ENCODE measurements at regions not wholly inside any gene's neighbourhood (a gene's known extent, or its start where the extent isn't known, plus 50 kb on each side); places are given as distances from the start of the nearest gene placed in this dataset.
"Not testable (repeated sequence)": the region's sequence is repeated elsewhere in the genome, so short reads cannot be mapped to it uniquely, and the experiment has no call there.

DNA sequence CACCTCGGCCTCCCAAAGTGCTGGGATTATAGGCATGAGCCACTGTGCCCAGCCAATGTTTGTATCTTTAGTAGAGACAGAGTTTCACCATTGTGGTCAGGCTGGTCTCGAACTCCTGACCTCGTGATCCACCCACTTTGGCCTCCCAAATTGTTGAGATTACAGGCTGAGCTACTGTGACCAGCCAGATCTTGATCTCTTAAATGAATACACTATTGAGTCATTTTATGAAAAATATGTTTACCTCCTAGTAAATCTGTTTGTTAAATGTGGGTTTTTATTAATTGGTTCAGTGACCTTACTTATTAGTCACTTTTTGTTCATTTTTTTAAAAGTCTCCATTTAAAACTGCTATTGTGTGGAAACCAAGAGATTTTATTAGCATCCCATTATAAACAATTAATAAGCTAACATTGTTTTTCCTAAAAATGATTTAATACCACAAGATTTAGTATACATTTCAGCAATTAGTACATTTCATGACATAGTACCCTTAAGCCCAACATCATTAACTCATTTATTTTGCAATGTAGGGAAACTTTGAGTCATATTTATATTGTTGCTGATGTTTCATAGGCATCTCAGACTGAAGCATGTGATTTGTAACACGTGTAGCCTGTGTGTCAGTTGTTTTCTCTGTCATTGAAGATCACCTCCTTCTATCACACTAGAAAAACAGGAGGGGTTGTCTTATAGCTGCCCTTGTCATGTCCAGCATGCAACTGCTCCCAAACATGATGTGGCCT, 261.2 kb downstream of the TAF11L14 start:
- DNase-seq: no peak

DNA sequence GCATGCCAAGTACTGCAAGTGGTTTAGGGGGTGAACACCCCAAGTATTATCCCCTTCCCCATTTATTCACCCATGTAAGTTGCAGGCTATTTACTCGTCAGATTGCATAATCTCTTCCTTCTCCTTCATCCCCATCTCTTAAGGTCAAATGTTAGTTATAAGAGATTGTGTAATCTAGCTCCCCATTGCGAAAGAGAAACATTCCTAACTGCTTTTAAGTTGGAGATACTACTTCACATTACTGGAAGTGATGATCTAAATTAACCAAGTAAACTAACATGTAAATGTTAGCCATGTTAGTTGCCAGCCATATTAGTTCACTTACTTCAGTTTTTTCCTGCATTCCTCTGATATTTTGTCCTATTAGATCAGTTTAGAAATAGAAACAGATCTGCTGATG, 262.3 kb downstream of the TAF11L14 start:
- DNase-seq: no peak

DNA sequence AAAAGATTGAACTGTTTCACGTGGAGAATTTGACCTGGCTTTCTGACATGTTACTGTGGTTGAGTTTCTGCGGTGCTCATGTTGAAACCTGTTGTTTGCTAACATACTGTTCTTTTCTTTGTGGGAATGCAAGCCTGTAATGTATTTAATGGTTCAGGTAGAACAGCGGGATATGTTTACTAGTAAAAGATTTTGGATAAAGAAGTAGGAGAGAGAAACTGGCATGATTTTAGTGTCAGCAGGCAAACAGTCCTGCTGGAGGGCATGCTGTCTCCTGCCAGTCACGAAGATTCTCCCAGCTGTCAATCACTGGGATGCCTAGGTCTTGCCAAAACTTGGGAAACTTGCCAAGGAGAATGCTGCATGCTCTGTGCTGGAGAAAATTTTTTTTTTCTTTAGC, 263.5 kb downstream of the TAF11L14 start:
- no peak for DNase-seq

DNA sequence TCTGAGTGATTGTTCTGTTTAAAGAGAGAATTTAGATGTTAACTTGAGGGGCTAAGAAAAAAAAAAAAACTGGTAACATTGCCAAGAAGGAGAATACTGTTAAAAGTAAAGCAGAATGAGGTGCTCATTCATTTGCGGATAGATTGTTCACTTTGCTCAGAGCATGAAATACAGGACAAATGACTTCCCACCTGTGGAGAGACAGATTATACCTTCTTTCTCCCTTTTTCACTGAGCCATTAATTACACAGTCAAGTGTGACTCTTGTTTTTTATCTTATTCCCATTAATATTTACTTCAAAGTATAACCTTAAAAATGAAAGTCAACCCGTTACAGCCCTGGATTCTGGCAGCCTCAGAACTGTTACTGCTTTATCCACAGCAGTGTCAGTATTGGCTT, 264.5 kb downstream of the TAF11L14 start:
- DNase-seq: no peak

DNA sequence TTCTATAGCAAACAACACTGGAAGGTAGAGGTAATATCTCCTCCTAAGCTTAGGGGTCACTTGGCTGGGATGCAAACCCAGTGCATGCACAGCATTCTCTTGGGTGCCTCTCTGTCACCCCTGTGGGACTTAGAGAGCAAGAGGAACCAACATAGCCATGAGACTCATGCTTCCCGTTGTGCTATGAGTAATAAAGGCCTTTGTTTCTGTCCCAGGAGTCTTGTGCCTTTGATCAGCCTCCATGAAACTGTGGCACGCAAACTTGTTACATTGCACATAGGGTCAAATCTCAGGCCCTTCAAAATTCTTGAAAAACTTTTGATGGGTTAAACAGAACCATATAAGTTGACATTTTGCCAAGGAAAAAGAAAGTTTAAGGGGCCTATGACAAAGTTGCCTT, 272.8 kb downstream of the TAF11L14 start:
- no peak for DNase-seq

DNA sequence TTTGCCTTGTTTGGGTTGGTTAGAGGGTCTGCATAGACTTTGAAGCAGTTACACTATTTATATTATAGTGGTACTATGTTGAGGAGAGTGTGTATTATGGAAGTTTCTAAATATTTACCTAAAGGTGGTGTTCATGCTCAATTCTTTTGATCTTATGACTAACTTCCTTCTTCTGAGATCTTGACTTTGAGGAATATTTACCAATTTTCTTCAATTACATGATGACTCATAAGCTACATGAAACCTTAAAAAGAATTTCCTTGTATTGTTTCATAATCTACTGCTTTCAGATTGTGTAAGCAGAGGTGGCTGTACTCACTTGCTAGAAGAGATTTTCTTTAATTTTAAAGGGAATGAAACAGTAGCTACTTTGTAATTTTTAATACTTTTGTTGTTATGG, 276.1 kb downstream of the TAF11L14 start:
- DNase-seq: no peak

DNA sequence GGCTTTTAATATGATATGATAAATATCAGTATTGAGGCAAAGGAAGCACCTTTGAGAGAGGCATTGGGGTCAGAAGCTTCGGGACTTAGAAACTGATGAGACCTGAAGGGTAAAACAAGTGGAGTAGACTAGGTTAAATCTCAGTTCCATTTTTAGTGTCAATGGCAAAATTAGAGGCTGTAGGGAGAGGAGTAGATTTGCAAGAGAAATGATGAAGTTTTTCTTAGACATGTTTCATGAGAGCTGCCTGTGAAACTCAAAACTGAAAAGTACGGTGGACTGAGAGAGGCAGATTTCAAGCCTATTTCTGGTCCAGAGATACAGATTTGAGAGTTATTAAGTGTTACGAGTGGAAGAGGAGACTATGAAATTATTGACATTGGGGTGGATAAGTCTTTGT, 278.5 kb downstream of the TAF11L14 start:
- no peak for DNase-seq

DNA sequence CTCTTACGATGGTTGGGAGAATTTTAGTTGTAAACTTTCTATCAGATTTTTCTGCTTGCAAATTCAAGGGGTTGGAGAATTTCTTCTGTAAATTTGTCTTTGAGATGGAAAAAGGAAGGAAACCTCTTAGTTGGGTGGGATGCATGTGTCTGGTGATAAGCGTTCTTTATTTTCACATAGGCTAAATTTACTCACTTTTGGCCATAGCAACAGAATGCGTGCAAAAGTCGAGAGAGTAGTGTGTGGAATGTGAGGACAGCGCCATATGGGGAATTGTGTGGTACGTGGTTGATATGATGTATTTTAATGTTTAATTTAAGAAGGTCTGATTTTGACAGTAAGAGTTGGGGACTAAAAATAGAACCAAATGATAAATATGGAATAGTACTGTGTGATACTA, 282.2 kb downstream of the TAF11L14 start:
- DNase-seq: no peak

DNA sequence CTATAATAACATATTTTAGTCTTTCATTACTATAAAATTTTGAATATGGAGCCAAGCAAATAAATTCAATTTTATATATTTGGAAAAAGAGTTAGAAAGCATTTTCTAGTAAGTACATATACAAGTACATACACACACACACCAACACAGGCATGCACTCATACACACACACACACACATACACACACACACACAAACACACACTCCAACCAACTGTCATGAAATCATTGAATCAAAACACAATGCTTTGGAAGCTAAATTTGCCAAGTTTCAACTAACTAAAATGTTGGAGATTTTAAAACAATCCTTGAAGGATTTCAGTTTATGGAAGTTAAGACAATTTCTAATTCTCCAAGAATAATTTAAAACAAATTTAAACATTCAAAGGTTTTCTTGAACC, 283.2 kb downstream of the TAF11L14 start:
- DNase-seq: no peak

DNA sequence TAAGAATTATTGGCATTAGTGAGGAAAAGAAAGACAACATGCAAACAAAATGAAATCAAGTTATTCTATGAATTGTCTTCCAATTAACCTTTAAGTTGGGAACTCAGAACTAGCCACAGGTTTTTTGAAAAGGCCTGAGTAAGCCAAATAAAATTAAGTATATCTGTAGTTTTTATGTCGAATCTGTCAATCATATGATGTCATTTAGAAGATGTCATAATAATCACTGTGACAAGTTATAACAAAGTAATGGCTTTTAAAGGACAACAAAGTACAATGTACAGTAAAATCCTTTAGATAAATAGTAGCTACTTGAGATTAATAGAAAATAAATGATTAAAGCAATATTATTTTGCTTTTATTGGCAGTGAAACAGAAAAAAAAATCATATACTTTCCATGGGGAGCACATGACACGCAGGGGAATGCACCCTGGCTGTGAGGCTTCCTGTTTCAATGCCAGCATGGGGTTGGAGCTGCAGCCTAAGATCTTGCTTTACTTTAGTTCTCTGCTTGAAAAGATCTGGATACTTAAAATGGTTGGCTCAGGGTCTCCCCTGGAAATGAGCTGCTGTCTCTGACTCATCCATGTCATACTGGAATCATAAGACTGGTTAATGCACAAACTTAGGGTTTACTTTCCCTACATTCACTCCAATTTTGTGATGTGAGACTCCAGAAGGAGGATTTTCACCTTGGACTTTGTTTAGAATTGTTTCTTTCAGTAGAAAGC, 284.3 kb downstream of the TAF11L14 start:
- DNase-seq: no peak

DNA sequence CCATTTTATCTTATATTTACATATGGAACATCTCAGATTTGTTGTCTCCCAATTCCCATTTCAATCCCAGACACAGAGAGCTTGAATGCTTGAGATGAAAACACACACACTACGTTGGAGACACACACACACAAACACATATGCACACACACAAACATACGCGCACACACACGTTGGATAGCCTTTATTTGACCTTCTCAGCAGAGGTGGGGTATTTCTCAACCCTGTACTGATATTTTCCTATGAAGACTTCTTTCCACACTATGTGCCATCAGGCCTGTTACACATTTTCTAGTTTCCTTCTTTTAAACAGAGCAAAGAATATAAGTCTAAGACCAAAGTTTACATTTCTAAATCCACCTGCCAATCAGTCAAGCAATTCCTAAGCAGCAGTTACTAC, 291.0 kb downstream of the TAF11L14 start:
- no peak for DNase-seq

DNA sequence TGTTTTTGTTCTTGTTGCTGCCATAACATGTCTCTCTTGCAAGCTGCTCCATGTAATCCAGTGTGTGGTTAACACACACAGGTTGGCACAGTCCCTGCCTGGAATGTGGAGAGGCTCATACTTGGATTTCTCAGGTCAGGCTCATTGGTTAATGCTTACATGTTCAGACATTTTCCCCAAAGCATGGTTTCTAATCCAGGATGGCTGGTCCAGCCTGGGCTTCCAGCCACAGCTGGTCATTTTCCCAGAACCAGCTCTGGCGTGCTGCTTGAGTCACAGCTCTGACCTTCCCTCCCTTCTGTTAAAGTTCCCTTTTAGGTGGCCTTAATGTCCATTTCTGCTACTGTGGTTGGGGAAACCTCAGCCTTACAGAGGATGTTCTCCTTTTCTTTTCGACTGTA, 294.3 kb downstream of the TAF11L14 start:
- no peak for DNase-seq

DNA sequence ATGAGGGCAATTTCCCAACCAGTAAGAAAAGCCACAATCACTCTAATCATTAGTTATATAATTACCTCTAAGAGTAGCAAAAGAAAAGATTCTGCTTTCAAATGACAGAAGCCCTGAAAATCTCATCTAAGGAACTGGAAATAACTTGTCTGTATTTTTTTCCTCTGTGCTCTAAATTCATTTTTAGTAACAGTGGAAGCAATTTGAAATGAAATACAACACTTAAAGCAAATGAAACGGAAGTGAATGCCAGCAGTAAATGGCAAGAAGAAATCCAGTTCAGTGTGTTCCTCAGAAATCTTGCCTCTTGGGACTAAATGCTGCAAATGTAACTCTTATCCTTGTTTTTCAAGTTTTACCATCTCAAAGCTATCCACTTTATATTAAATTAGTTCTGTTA, 294.9 kb downstream of the TAF11L14 start:
- no peak for DNase-seq

DNA sequence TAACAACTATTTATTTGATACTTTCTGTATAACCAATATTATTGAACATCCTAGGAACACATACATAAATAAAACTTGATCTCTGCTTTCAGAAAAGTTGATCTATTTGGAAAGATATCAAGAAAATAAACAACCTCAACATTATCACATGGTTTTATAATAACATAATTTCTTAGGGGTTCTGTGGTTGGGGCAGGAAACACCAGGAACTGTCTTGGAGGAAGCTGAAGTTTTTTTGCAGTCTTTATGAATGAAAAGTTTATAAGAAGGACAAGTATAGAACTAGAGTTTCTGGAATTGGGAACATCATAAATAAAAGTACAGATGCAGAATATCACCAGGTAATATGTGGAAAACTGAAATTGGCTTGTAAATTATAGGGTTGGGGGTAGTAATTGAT, 296.1 kb downstream of the TAF11L14 start:
- no peak for DNase-seq

DNA sequence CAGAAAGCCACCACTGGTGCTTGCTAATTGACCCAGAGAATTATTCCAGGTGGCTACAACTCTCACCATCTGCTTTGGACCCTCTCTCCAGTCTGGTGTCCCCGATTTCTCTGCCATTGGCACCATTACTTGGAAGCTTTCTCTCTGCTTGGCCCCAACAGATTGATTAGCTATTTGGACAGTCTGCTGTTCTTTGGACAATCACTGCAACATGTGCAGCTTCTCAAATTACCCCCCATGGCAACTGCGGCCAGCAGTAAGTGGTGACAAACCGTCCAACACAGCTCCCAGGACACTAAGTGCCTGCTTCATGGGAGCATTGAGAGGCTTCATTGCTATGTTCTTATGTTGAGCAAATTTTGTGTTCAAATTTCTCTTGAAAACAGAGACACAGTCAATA, 309.8 kb downstream of the TAF11L14 start:
- DNase-seq: no peak

DNA sequence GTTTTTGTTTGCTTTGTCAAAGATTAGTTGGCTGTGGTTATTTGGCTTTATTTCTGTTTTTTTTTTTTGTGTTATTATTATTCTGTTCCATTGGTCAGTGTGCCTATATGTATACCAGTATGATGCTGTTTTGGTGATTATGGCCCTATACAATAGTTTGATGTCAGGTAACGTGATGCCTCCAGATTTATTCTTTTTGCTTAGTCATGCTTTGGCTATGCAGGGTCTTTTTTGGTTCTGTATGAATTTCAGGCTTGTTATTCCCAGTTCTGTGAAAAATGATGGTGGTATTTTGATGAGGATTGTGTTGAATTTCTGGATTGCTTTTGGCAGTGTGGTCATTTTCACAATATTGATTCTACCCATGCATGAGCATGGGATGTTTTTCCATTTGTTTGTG, 312.8 kb downstream of the TAF11L14 start:
- DNase-seq: no peak

DNA sequence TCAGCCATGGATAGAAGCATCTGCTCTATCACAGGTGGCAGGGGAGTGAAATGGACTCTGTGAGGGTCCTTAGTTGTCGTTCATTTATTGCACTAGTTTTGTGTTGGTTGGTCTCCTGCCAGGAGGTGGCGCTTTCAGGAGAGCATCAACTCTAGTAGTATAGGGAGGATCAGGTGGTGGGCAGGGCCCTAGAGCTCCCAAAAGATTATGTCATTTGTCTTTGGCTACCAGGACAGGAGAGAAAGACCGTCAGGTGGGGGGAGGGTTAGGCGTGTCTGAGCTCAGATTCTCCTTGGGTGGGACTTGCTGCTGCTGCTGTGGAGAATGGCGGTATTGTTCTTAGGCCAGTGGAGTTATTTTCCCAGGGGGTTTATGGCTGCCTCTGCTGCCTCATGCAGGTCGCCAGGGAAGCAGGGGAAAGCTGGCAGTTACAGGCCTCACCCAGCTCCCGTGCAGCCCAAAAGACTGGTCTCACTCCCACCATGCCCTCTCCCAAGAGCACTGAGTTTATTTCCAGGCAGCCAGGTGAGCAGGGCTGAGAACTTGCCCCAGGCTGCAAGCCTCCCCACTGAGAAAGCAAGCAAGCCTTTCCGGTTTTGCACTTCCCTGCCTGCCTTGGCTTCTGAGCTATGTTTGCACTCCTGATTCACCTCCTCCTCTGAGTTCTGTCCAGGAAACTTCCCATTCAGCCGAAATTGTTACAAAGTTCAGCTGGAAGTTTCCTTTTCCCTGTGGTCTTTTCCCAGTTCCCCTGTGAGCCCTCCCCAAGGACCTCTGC, 317.3 kb downstream of the TAF11L14 start:
- no peak for DNase-seq

DNA sequence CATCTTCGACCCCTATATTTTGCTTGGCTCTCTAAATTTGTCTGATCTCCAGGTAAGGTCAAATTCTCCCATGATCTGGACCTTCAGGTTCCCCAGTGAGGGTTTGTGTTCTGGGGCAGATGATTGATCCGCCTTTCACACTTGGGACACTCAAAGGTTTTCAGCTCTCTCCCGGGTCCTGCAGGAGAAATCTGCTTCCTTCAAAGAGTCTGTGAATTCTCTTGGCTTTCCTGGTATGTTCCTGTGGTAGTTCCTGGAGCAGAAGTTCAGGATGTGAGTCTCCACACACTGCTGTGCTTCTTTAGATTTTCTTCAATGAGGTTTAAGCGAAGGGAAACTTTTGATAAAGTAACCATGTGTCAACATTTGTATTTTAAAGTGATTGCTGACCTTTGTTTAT, 318.0 kb downstream of the TAF11L14 start:
- DNase-seq: no peak

DNA sequence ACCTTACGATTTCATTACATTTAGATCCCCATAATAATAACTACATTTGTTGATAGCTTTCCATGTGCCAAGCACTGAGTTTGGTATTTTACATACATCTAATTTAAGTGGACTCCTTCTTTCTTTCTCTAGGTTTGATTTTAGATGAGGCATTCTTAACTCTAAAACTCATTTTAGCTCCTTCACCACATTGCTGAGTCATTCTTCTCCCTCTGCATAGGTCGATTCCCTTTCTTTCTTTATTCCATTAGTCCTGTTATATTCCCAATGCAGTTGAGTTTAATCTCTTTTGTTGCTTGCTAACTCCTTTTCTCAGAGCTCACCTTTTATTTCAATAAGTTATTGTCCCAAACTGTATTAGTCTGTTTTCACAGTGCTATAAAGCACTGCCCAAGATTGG, 329.8 kb downstream of the TAF11L14 start:
- no peak for DNase-seq

DNA sequence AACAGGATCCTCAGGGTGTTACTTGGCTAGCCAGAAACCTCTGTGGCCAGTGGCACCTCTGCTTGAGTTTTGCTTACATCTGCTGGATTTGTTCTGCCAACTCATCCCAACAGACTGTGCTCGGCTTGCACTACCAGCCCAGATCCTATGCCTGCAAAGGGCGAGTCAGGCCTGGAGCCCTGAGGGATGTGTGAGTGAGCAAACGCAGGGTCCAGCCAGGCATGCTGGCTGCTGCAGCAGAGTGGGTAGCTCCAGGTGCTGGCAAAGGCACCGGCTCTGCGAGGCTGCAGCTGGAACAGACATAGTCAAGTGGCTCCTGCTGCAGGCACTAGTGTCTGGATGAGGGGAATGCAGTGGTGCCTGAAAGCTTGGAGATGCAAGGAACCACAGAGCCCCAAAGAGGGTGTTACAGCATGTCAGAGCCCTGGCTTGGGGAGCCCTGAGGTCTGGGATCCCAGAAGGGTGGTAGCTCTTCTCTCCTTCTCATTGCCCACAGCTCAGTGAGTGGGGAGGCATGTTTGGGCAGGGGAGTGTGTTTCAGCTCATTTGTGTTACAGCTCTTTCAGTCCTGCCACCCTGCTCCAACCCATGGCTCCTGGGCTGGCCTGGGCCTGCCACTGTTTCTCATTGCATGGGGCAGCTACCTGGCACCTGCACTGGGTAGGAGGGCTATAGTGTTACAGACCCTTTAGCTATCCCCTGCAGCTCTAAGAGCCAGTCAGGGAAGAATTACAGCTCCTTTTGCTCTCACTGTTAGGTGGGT, 332.6 kb downstream of the TAF11L14 start:
- no peak for DNase-seq

DNA sequence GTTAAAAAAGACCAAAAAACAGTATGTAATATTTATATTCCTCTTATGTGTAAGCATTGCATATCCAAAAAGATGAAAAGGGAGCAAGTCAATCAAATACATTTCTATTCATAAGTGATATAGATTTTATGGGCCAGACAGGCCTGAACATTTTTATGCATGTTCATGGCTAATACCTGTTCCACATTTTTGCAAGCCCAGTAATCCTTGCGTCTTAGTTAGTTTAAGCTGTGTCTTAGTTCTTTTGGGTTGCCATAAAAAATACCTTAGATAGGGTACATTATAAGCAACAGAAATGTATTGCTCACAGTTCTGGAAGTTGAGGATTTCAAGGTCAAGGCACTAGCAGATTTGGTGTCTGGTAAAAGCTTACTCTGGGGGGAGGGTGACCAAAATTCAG, 342.1 kb downstream of the TAF11L14 start:
- DNase-seq: no peak

DNA sequence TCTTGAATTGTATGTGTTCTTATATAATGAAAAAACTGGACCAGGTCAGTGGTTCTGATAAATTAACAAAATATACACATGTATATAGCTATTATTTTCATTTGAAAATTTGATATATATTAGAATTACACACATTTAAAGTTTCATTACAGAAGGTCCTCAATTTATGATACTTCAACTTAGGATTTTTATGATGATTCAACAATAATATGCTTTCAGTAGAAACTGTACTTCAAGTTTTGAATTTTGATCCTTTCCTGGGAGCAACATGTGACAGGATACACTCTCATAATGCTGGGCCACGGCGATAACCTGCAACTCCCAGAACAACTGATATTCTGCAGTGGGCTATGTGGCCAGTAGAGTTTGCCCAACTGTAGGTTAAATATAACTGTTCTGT, 344.7 kb downstream of the TAF11L14 start:
- DNase-seq: no peak

DNA sequence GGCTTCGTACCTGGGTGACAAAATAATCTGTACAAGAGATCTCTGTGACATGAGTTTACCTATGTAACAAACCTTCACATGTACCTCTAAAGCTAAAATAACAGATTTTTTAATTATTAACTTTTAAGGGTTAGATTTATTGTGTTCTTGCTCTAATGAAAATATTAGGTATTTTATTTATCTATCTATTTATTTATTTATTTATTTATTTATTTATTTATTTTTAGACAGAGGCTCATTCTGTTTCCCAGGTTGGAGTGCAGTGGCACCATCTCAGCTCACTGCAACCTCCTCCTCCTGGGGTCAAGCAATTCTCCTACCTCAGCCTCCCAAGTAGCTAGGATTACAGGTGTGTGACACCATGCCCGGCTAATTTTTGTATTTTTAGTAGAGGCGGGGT, 348.4 kb downstream of the TAF11L14 start:
- DNase-seq: not testable (repeated sequence)
